NCI-H1105 (cell line): ENCODE measurements at regions not wholly inside any gene's neighbourhood (a gene's known extent, or its start where the extent isn't known, plus 50 kb on each side); places are given as distances from the start of the nearest gene placed in this dataset.

Experiments used
- DNase-seq: peaks from one replicate; lab custom pipeline; 2025; lab: John Stamatoyannopoulos, UW

GRCh38 chr12:28107679-28108078, 82.6 kb upstream of the CCDC91 start:
- DNase-seq = no peak

GRCh38 chr12:28108599-28108998, 81.7 kb upstream of the CCDC91 start:
- DNase-seq = no peak

- no peak for DNase-seq
These were observed 79.9 kb upstream of the CCDC91 start for GRCh38 chr12:28110329-28110728.

GRCh38 chr12:28114488-28114887, 75.8 kb upstream of the CCDC91 start:
- DNase-seq = no peak

- DNase-seq = no peak
These were observed 68.8 kb upstream of the CCDC91 start for GRCh38 chr12:28121433-28121832.

- no peak for DNase-seq
These were observed 68.2 kb upstream of the CCDC91 start for GRCh38 chr12:28121899-28122655.

- DNase-seq = no peak
These were observed 67.5 kb upstream of the CCDC91 start for GRCh38 chr12:28122756-28123155.

- no peak for DNase-seq
These were observed 62.8 kb upstream of the CCDC91 start for GRCh38 chr12:28127455-28127854.

- no peak for DNase-seq
These were observed 61.2 kb upstream of the CCDC91 start for GRCh38 chr12:28129031-28129430.

- DNase-seq = no peak
These were observed 60.0 kb upstream of the CCDC91 start for GRCh38 chr12:28130234-28130624.

GRCh38 chr12:28130625-28131598, 59.3 kb upstream of the CCDC91 start:
- DNase-seq = no peak

GRCh38 chr12:28132398-28132797, 57.9 kb upstream of the CCDC91 start:
- DNase-seq = no peak

GRCh38 chr12:28135801-28136439, 54.3 kb upstream of the CCDC91 start:
- DNase-seq = no peak

GRCh38 chr12:28137414-28137813, 52.8 kb upstream of the CCDC91 start:
- no peak for DNase-seq

GRCh38 chr12:28140404-28140803, 49.9 kb upstream of the CCDC91 start:
- DNase-seq = no peak
